Suppressor macrophage treated with lipopolysaccharide for 1 hour (primary cell): ENCODE measurements at regions not wholly inside any gene's neighbourhood (a gene's known extent, or its start where the extent isn't known, plus 50 kb on each side); places are given as distances from the start of the nearest gene placed in this dataset.
A peak's percentile ranks its signal among the peaks of the same experiment; 100 is the strongest.

Source experiments
- DNase-seq, 3 donors: peaks; one replicate each; pipeline ENCODE4 v3.0.0-alpha.2; 2020 to 2022

DNA sequence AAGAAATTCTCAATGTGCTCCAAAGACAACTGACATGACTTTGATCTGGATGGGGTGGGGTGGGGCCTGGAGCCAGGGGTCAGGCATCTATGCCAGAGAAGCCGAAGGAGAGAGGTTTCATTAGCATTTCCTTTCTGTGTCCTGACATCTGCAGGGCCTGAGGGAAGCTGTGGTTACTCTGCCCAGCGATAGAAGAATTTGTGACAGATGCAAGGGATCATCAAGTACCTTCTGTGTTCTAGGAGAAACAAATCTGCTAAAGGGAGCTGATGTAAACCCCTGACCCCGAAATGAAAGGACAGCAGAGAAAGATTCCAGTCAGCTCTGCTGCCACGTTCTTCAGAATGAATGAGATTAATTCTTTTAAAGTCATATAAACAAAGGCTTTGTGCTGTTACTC is 335.7 kb downstream of the PRELID2 start:
- no peak for DNase-seq

DNA sequence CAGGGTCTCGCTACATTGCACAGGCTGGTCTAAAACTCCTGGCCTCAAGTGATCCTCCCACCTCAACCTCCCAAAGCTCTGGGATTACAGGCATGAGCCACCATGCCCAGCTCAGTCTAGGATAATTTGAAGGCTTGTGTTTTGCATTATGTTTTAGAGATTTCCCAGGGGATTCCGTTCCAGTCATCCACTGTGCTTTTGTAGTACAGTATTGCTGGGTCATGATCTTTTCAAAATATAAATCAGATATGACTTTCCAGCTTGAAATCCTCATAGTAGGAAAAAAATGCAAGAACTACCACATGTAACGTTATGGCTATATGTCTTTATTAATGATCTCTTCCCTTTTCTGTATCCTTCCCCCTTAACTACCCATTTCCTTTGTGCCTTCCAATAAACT is 338.1 kb downstream of the PRELID2 start:
- DNase-seq, result no peak

DNA sequence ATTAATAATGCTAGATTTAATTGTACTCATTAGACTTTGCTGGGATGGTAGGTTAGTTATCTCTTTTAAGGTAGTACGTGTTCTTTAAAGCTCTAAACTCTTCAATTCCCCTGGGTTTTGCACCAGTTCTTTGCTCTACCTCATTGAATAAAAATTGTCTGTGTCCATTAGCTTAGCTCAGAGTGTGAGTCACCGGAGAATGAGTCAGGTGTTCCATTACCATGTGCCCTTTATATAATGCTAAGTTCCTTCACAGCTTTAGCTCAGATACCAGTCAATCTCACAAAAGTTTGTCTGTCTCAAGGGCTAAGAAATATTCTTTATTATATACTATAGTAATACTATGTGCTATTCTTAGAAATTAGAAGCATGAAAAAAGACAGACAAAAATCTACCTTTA is 339.4 kb downstream of the PRELID2 start:
- DNase-seq, result no peak

DNA sequence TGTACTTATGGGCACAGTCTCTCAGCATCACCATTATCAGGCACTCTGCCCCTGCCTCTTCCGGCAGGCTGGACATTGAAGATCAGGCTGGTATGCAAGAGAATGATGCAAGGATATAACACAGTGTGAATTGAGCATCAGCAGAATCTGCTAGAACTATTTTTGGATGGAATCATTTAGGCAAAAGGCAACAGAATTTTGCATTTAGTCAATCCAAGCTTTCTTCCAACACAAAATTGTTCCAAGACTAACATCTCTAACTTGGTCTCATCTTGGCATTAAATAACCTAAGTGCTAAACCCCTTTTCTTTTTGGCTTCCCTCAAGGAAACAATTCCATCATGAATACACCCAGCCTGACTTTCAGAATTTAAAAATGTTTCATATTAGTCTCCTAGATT is 339.9 kb downstream of the PRELID2 start:
- DNase-seq, result no peak

DNA sequence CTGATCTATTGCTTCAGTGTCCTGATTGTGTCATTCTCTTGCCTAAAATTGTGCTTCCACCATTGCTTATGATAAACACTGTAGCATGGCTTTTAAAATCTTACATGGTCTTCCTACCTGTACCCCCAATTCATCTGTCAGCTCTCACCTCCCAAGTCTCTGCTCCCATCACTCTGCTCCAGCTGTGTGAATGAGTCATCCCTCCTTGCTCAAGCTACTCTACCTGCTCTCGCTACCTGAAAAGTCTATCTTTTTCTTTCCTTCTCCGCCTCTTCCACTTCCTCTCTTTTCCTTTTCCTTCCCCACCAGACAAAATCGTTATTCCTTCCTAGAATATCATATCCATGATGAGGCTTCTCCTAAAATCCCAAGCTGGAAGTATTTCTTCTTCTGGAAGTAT is 341.7 kb downstream of the PRELID2 start:
- DNase-seq, result no peak

DNA sequence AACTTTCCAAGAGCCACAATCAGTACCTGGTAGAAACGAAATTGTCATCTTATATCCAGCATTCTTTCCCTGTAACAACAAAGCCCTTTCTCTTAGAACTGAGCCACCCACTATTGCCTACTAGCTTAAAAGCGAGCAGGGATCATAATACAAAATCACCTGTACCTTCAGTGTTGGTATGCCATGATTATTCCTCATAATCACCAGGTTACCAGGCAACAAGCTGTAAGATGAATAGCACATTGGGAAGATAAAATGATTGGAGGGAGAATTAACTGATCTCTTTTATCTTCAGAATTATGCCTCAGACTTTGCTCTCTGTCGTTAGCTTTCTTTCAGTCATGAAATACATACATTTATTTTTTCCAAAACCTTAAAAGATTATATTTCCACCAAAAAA is 345.6 kb downstream of the PRELID2 start:
- DNase-seq, result no peak

DNA sequence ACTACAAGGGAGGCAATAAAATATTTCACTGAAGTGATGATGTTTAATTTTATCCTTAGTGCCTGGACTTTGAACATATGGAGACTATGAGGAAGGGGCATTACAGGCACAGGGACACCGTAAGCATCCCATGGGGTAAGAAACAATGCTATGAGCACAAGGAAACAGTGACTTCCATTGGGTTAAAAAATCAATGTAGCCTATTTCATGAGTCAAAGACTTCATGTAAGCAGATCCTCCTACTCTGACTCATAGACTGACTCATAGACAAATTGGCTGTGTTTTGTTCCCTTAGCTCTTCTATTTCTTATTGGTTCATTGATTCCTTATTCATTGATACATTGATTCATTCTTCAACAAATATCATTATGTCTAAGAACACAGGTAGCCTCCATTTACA is 351.0 kb downstream of the PRELID2 start:
- DNase-seq, result no peak

DNA sequence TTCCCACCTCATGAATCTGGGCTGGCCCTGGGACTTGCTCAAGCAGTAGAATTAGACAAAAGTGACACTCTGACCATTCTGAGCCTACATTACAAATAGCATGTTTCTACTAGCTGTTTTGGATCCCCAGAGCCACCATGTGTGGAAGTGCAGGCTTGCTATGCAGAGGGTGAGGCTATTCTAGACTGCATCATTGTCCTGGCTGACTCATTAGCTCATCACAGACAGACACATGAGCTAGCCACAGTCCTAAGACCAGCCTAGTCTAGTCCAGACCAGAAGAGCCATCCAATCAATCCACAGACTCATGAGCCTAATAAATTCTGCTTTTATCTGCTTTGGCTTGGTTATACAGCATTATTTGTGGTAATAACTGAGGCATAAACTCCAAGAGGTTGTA is 351.9 kb downstream of the PRELID2 start:
- no peak for DNase-seq

DNA sequence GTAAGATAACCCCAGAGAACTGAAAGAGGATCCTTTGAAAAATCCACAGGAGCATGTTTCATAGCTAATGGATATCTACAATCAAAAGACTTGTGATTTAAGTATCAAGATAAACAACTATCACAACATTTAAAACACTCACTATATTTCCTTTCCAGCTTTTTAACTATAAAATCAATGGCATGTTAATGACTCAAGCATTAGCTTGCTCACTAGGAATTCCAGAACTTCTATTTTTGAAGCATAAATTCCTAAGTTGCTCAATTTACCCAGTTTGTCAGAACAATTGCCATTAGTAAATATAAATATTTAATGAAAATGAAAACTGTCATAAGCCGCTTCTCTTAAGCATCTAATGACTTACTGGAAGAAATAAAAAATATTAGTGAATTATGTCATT is 355.3 kb downstream of the PRELID2 start:
- DNase-seq, result peak in 1 of 3 donors; percentile 19

DNA sequence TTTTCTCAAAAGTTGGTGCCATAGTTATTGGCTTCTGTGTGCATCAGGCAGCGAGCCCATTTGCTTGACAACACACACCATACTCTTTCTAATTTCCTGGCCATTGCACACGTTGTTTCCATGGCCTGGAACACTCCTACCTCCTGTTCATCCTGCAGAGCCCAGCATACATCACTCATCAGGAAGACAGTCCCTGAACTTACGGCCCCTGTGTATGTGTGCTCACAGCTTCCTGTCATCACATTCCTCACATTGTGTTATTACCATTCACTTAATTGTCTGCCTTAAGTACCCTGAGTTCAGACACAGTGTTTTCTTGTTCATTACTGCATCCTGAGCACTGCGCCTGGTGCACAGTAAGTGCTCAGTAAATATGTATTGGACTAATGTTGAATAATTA is 355.9 kb downstream of the PRELID2 start:
- DNase-seq, result no peak

DNA sequence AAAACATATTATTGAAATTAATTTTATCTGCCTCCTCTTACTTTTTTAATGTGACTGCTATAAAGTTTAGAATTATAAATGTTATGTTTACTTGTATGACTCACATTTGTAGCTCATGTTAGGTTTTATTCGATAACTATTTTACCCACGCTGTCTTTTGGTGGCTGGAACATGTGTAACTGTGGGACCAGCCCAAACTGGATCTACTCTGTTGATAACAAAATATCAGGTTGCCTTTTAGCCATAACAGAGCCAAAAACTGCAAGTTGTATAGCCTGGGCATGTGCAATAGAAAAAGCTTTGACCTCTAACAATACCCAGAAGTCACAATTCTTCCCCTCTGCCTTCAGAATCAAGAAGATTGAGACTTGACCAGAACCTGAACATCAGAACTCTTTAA is 356.5 kb downstream of the PRELID2 start:
- no peak for DNase-seq

DNA sequence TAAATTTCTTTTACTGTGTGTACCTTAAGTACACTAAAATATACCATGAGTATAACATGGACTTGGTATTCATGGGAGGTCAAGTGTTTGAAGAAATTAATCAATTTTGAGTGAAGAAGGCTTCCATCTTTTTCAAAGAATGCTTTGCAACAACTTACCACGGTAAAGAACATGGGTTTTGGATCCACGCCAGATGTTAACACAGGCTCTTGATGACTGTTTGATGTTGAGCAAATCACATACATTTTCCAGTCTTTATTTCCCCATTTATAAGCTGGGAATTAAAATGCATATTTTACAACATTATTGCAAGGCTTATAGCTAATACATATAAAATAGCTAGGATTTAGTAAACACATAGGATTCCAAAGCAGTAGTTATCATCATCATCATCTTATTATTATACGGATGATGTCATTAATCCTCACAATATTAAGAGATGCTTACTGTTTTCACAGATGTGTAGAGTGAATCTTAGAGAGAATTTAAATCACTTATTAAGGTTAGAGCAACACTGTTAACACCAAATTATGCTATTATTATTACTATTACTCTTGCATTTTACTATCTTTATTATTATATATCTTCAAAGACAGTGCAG is 362.0 kb downstream of the PRELID2 start:
- no peak for DNase-seq

DNA sequence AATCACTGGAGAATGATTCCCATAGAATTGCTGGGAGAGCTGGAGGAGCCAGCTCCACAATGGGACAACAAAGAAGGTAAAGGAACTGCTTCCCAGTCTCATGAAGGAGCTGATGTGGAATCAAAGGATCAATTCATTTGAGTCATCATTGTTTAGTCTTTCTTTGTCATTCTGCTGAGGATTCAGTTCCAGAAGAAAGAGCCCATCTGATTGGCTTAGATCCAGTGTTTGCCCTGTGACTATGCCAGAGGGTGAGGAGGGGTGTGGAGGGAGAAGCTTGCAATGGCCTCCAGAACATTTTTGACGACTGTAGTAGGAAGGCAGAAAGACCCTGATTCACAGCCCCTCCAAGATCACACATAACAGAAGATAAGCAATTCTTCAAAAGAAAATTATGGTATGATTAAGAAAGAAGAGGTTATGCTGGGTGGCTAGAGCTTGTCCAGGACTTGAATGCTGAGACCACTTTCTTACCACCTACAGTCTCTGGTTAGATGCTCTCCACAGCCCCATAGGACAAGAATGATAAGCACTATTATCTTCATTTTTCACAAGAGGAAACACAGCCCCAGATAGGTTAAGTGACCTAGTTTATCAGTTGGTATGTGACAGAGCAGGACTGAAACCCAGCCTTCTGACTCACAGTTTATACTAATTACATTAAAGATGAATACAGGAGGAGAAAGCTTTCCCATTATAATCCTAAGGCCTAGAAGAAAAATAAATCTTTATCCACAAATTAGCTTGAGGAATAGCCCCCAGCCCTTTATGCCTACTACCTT is 363.1 kb downstream of the PRELID2 start:
- no peak for DNase-seq

DNA sequence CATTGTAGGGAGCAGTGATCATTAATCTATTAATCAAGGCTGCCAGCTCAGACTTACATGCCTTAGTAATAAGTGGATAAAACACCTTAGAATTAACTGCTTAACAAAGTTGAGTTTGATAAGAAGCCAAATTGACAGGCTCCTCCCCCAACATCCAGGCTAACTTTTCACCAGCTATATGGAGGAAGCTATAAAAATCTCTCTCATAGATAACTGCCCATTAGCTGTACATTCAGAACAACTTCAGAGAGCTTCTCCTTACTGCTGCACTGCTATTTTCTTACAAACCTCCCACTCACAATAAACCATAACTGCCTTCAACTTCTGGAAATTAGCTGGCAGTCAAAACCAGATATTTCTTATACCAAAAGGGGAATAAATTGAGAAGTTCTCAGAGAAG is 364.1 kb downstream of the PRELID2 start:
- DNase-seq, result no peak

DNA sequence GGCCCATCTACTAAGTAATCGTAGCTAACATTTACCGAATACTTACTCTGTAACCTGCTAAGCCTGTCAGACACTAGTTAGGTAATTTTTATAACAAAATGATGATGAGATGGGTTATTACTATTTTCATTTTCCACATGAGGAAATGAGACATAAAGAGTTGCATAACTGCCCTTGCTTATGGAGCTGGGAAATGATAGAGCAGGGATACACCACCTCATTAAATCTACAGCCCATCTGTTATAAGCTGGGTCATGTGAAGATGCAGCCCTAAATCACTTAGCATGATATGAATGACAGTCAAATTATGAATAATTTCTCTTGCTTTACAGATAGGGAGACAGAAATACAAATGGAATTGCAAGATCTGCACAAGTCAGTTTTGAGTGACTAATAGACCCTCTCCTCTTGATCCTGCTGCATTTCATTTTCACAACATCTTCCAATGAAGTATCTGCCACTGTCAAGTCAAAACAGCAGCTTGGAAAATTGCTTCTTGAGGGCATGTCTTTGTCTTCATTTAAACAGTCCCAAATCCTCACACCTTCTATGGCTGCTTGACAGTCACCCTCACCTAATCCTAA is 364.7 kb downstream of the PRELID2 start:
- DNase-seq, result no peak

DNA sequence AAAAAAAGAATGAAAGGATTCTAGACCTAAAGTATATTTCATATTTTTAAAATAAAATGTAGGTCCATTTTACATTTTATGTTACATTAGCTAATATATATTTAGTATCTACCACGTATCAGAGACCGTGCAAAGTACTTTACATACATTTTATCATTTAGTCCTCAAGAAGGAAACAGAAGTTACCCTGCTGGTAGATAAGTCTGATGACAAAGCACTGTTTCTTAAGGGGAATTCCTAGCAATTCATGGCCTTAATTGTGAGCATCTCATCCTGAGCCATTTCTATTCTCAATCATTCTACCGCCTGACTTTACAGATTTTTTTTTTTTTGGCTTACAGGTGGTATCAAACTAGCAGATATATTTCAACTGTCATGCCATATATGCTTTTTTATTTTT is 367.7 kb downstream of the PRELID2 start:
- no peak for DNase-seq

DNA sequence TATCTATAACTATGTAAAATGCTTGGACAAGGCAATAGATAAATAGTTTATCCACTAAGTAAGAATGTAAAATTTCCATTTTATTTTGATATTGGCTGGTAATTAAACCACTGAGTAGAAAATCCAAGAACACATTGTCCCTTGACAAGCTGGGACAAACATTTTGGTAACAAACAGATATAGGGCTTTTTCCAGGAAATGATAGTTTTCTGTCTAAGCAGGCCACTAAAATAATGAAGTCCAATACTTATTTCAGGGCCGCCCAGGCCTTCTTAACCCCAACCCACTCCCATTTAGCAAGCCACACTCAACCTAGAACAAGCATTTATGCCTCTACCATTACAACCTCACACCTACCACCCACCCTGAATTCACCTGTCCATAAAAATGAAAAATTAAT is 368.6 kb downstream of the PRELID2 start:
- no peak for DNase-seq

DNA sequence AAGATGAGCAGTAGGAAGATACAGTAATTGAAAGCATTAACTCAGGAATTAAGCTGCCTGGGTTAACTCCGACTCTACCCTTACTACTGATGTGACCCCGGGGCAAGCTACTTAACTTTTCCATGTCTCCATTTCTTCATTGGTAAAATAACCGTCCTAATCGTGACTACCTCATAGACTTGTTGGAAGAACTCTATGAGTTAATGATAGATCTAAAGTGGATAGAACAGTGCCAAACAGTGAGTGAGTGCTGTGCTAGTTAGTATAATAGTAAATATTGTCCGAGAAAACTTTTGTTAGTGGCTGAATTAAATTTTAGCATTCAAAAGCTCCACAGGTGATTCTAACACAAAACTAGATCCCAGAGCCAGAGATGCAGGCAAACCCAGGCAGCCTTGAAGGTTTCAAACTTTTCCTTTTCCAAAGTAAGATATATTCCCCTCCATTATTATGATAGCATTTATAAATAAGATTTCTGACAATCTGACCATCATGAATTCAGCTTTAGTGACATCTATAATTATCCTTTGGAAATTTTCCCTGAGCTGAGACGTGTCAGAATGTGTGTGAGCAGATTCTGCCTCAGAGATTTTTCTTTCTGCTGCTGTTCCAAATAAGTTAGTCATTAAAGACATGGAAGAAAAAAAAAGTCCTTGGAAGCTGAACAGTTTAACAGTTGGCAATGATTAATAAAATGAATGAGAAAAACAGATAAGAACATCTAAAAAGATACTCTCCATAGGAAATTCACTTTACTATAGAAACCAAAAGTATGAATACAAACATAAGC is 369.5 kb downstream of the PRELID2 start:
- DNase-seq, result no peak

DNA sequence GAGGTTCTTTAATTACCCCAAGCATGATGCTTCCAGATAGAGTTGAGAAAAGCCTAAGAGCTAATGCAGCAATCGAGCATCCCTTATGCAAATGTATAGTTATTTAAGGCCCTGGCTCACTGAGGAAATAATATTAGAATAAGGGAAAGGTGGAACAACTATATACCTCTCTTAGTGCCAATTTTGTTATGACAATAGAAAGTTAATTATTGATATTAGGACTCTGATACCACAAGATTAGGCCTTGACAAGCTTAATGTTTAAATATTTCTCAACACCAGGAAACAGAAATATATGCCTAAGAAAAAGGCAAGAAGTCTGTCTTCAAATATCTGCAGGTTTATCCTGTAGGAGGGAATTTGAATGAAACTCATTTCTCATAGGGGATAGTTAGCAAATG is 371.0 kb downstream of the PRELID2 start:
- no peak for DNase-seq

DNA sequence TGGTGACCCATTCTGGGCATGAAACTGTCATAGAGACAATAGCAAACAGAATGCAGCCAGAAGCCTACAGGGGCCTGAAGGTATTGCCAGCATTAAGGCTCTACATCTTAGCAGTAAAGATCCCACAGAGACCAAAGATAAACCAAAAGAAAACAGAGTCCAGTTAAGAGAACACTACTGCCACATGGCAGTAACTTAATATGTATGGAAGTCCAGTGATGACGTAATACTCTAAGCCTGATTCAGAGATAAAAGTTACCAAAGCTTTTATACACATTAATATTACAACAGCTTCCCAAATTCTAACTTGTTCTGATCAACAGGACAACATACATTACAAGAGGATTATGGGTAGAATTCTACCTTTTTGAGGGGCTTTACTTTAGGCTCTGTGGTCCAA is 371.5 kb downstream of the PRELID2 start:
- DNase-seq, result no peak

DNA sequence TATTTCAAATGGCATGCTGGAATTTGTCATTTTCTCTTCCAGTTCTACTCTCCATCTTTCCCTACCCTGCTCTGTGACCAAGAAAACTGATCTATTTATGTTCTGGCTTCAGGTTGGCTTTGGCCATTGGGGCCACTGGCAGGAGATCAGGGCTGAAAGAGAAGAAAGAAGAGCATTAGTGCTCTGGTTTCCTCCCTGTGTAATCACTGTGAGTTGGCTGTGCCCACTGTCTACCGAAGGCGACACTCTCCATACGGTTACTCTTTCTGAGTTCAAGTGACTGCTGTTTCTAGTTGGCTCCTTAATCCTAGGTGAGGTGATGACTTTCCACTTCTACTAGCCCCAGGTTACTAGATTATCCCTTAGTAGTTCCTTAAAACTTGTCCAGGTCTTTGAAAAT is 372.6 kb downstream of the PRELID2 start:
- no peak for DNase-seq

DNA sequence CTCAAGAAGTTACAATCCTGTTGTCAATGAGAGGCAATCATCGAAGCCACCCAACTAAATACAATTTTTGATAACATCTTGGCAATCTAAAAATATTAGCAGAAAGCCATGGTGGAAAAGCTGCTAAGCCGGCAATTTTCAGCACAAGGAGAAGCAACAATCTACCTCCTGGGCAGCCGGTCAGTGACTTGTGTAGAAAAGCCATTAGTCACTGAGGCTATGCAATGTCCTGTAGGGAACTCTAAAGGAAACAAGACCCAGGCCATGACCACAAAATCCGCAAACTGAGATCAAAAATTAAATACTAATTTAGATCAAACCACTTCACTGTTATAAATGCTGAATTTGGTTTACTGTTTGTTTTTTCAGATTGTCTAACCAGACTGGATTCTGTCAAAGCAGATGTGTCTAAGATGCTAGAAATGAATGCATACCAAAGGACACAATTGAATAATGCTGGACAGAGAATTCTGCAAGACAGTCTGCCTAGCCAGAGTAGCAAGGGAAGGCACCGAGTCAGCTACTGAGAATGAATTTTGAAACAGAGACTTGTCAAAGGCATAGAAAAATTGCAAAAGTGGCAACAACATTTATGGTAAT is 384.8 kb downstream of the PRELID2 start:
- no peak for DNase-seq

DNA sequence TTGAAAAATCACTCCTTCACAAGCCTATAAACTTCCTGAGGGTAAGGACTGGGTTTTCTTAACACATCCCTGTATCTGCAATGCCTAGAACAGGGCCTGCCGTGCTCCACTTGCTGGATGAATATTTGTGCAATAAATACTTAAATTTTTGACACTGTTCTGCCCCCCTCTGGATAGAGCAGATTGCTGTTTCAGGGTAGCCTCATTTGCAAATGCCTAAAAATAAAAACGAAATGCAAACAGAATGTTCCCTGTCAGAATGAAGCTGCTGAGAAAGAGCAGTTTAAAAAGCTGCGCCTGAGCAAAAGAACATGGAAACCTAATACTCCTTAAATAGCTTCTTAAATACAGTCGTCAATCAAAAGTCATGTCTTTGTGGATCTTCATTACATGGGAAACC is 385.3 kb downstream of the PRELID2 start:
- no peak for DNase-seq
